Neuronal stem cell (in vitro differentiated cells): ENCODE measurements at regions not wholly inside any gene's neighbourhood (a gene's known extent, or its start where the extent isn't known, plus 50 kb on each side); places are given as distances from the start of the nearest gene placed in this dataset.

ENCODE experiments used
- DNase-seq: peaks from one replicate; pipeline ENCODE4 v3.0.0-alpha.2; 2013; ENCODE audit warnings: low spot score
- H2AFZ ChIP-seq: one replicate; pipeline ENCODE4 v1.6.1; 2013; ENCODE audit warnings: mild to moderate bottlenecking, low read length, inconsistent platforms
- H2AK5ac ChIP-seq: 2 replicates; pipeline ENCODE4 v1.6.1; 2013; ENCODE audit warnings: low read depth, mild to moderate bottlenecking, inconsistent platforms, low read length, moderate library complexity, mixed read lengths
- H2BK120ac ChIP-seq: 2 replicates; pipeline ENCODE4 v1.6.1; 2013; ENCODE audit warnings: low read depth, mild to moderate bottlenecking, inconsistent platforms, low read length, moderate library complexity, mixed read lengths
- H2BK12ac ChIP-seq: one replicate; pipeline ENCODE4 v1.6.1; 2013; ENCODE audit warnings: low read length, inconsistent platforms
- H2BK15ac ChIP-seq: 2 replicates; pipeline ENCODE4 v1.6.1; 2013; ENCODE audit warnings: mild to moderate bottlenecking, low read length, inconsistent platforms, mixed read lengths
- H2BK5ac ChIP-seq: one replicate; pipeline ENCODE4 v1.6.1; 2013; ENCODE audit warnings: inconsistent platforms, mild to moderate bottlenecking, low read length, moderate library complexity
- H3K14ac ChIP-seq: one replicate; pipeline ENCODE4 v1.6.1; 2013; ENCODE audit warnings: low read length, inconsistent platforms
- H3K18ac ChIP-seq: 2 replicates; pipeline ENCODE4 v1.6.1; 2013; ENCODE audit warnings: low read length, inconsistent platforms
- H3K23ac ChIP-seq: 2 replicates; pipeline ENCODE4 v1.6.1; 2013; ENCODE audit warnings: low read depth, mild to moderate bottlenecking, mixed read lengths, low read length, inconsistent platforms; ENCODE audit not compliant: poor library complexity
- H3K27ac ChIP-seq: replicated peaks from 3 replicates; pipeline ENCODE4 v1.5.1; 2013; ENCODE audit warnings: low read length, inconsistent platforms
- H3K27me3 ChIP-seq, 3 experiments: 2 replicates each; pipeline ENCODE4 v1.6.1; 2013; ENCODE audit warnings: low read length in 3 of 3, mild to moderate bottlenecking in 2 of 3, inconsistent platforms in 1 of 3, low read depth in 1 of 3, mixed read lengths in 1 of 3, moderate library complexity in 1 of 3; ENCODE audit not compliant: control insufficient read depth in 3 of 3, insufficient read depth in 3 of 3
- H3K36me3 ChIP-seq, 2 donors: replicated peaks in 1 of 2; 2 replicates each; pipeline ENCODE4 v1.6.1; 2013; ENCODE audit warnings: low read length in 2 of 2; ENCODE audit not compliant: control insufficient read depth in 2 of 2, insufficient read depth in 2 of 2
- H3K4ac ChIP-seq: 2 replicates; pipeline ENCODE4 v1.6.1; 2013; ENCODE audit warnings: inconsistent platforms, mild to moderate bottlenecking, low read length, moderate library complexity
- H3K4me1 ChIP-seq, 2 donors: 1 replicate in 1 of 2; 2 replicates in 1 of 2; pipeline ENCODE4 v1.6.1; 2013; ENCODE audit warnings: low read length in 2 of 2, low read depth in 1 of 2; ENCODE audit not compliant: control insufficient read depth in 2 of 2, insufficient read depth in 1 of 2
- H3K4me2 ChIP-seq: one replicate; pipeline ENCODE4 v1.6.1; 2013; ENCODE audit warnings: mild to moderate bottlenecking, low read length, inconsistent platforms; ENCODE audit not compliant: insufficient read depth, poor library complexity, severe bottlenecking
- H3K4me3 ChIP-seq, 2 donors: 2 replicates each; pipeline ENCODE4 v1.5.1; 2013; ENCODE audit warnings: low read length in 2 of 2, mild to moderate bottlenecking in 2 of 2, inconsistent platforms in 1 of 2, moderate library complexity in 1 of 2
- H3K79me1 ChIP-seq: one replicate; pipeline ENCODE4 v1.6.1; 2013; ENCODE audit warnings: low read depth, mild to moderate bottlenecking, inconsistent platforms, low read length, moderate library complexity
- H3K9ac ChIP-seq: one replicate; pipeline ENCODE4 v1.6.1; 2013; ENCODE audit warnings: mild to moderate bottlenecking, low read depth, low read length, inconsistent platforms; ENCODE audit not compliant: poor library complexity
- H3K9me3 ChIP-seq, 2 donors: replicated peaks in 1 of 2; 2 replicates each; pipeline versions ENCODE3 to v1.6.1; 2013; ENCODE audit warnings: low read length in 2 of 2, mild to moderate bottlenecking in 2 of 2, inconsistent platforms in 1 of 2, low read depth in 1 of 2, mixed read lengths in 1 of 2, moderate library complexity in 1 of 2; ENCODE audit not compliant: control insufficient read depth in 2 of 2, insufficient read depth in 1 of 2
- H4K8ac ChIP-seq: one replicate; pipeline ENCODE4 v1.6.1; 2013; ENCODE audit warnings: low read depth, mild to moderate bottlenecking, inconsistent platforms, low read length, moderate library complexity
- H4K91ac ChIP-seq: one replicate; pipeline ENCODE4 v1.6.1; 2013; ENCODE audit warnings: low read length, low read depth, mild to moderate bottlenecking, inconsistent platforms; ENCODE audit not compliant: poor library complexity
- WGBS, 2 donors: extraction: QIAGEN DNeasy Blood & Tissue Kit; methylation state at CpG; one replicate each; pipeline ENCODE4 v1.1.7; 2013; ENCODE audit warnings: missing lambda C conversion rate in 2 of 2, mixed read lengths in 1 of 2; ENCODE audit not compliant: insufficient read length in 2 of 2, insufficient replicate concordance in 1 of 2; ENCODE audit errors: extremely low coverage in 2 of 2; 5-methylcytosine and 5-hydroxymethylcytosine counted together

- Histone ChIP-seq H3K23ac (no peak overlapping the region), H2BK12ac (no peak overlapping the region), H3K4ac (no peak overlapping the region), H3K4me1 (no peaks in the 10 kb centered on the region), H3K18ac (no peak overlapping the region), H2AK5ac (no peak overlapping the region), H3K79me1 (no peaks in the 10 kb centered on the region), H3K36me3 (no peaks in the 10 kb centered on the region), H4K91ac (no peak overlapping the region), H3K4me3 (peak overlapping the region; percentile 38 to 62), H3K9me3 (no peaks in the 10 kb centered on the region), H3K4me2 (peak overlapping the region; percentile 69), H3K14ac (no peak overlapping the region), H2AFZ (peak overlapping the region; percentile 94), H3K27ac (no peak overlapping the region), H3K27me3 (peaks cover 7 to 83% (median 33%) of the 10 kb centered on the region in 3 experiments), H3K9ac (no peak overlapping the region), H2BK5ac (no peak overlapping the region), H4K8ac (no peak overlapping the region), H2BK15ac (no peak overlapping the region), H2BK120ac (no peak overlapping the region)
- peak; percentile 36 for DNase-seq
- whole genome bisulfite sequencing, 2 donors = no CpG with 5 or more reads among the region's 74 CpGs
These were observed 368.4 kb downstream of the MTX2 start for GRCh38 chr2:176637486-176638166.

- no peak overlapping the region for H3K14ac ChIP-seq
- H3K79me1 ChIP-seq = no peaks in the 10 kb centered on the region
- no peak overlapping the region for H2BK120ac ChIP-seq
- peaks cover 7 to 87% (median 33%) of the 10 kb centered on the region in 3 experiments for H3K27me3 ChIP-seq
- H3K36me3 ChIP-seq = no peaks in the 10 kb centered on the region
- H2AK5ac ChIP-seq = no peak overlapping the region
- no peaks in the 10 kb centered on the region for H3K4me1 ChIP-seq
- no peak overlapping the region for H3K27ac ChIP-seq
- H3K9ac ChIP-seq = no peak overlapping the region
- H3K23ac ChIP-seq = no peak overlapping the region
- H3K18ac ChIP-seq = no peak overlapping the region
- H2BK15ac ChIP-seq = no peak overlapping the region
- H2BK12ac ChIP-seq = no peak overlapping the region
- no peak overlapping the region for H3K4ac ChIP-seq
- H4K8ac ChIP-seq = no peak overlapping the region
- peak; percentile 48 for DNase-seq
- WGBS, 2 donors = no CpG with 5 or more reads among the region's 39 CpGs
- peak overlapping the region; percentile 94 for H2AFZ ChIP-seq
- peak overlapping the region; percentile 38 to 62 for H3K4me3 ChIP-seq
- H4K91ac ChIP-seq = no peak overlapping the region
- no peaks in the 10 kb centered on the region for H3K9me3 ChIP-seq
- no peak overlapping the region for H2BK5ac ChIP-seq
- H3K4me2 ChIP-seq = peak overlapping the region; percentile 69
These were observed 369.1 kb downstream of the MTX2 start for GRCh38 chr2:176638167-176639015.

GRCh38 chr2:176639016-176639343, 369.7 kb downstream of the MTX2 start:
- H3K4me3 ChIP-seq = no peak overlapping the region
- no CpG with 5 or more reads among the region's 7 CpGs for WGBS, 2 donors

GRCh38 chr2:176639671-176640070, 370.4 kb downstream of the MTX2 start:
- peaks cover 7 to 86% (median 30%) of the 10 kb centered on the region in 3 experiments for H3K27me3 ChIP-seq
- H2BK15ac ChIP-seq = no peak overlapping the region
- H2BK5ac ChIP-seq = no peak overlapping the region
- H4K8ac ChIP-seq = no peak overlapping the region
- H4K91ac ChIP-seq = no peak overlapping the region
- no peak overlapping the region for H3K23ac ChIP-seq
- no peak overlapping the region for H2BK12ac ChIP-seq
- no peak overlapping the region for H3K9ac ChIP-seq
- DNase-seq = no peak
- H2AK5ac ChIP-seq = no peak overlapping the region
- H3K14ac ChIP-seq = no peak overlapping the region
- WGBS, 2 donors = no CpG with 5 or more reads among the region's 5 CpGs
- no peaks in the 10 kb centered on the region for H3K36me3 ChIP-seq
- H3K79me1 ChIP-seq = no peaks in the 10 kb centered on the region
- H3K4me3 ChIP-seq = no peak overlapping the region
- H2BK120ac ChIP-seq = no peak overlapping the region
- no peak overlapping the region for H3K4me2 ChIP-seq
- no peaks in the 10 kb centered on the region for H3K4me1 ChIP-seq
- no peak overlapping the region for H3K18ac ChIP-seq
- H2AFZ ChIP-seq = no peak overlapping the region
- no peak overlapping the region for H3K27ac ChIP-seq
- no peaks in the 10 kb centered on the region for H3K9me3 ChIP-seq
- H3K4ac ChIP-seq = no peak overlapping the region

More at GRCh38 chr2:176639016-176639343, 369.7 kb downstream of the MTX2 start:
- no peak overlapping the region for H4K8ac ChIP-seq
- H2BK12ac ChIP-seq = no peak overlapping the region
- H3K9me3 ChIP-seq = no peaks in the 10 kb centered on the region
- no peak overlapping the region for H3K23ac ChIP-seq
- H3K4me2 ChIP-seq = no peak overlapping the region
- H3K27ac ChIP-seq = no peak overlapping the region
- H4K91ac ChIP-seq = no peak overlapping the region
- no peak overlapping the region for H3K9ac ChIP-seq
- no peaks in the 10 kb centered on the region for H3K79me1 ChIP-seq
- no peak overlapping the region for H2BK15ac ChIP-seq
- no peaks in the 10 kb centered on the region for H3K36me3 ChIP-seq
- no peaks in the 10 kb centered on the region for H3K4me1 ChIP-seq
- no peak overlapping the region for H2AK5ac ChIP-seq
- no peak overlapping the region for H2BK5ac ChIP-seq
- no peak overlapping the region for H3K14ac ChIP-seq
- H3K4ac ChIP-seq = no peak overlapping the region
- H2AFZ ChIP-seq = no peak overlapping the region
- H3K18ac ChIP-seq = no peak overlapping the region
- peaks cover 7 to 87% (median 33%) of the 10 kb centered on the region in 3 experiments for H3K27me3 ChIP-seq
- no peak for DNase-seq
- H2BK120ac ChIP-seq = no peak overlapping the region
